A673 (cell line): ENCODE measurements at regions not wholly inside any gene's neighbourhood (a gene's known extent, or its start where the extent isn't known, plus 50 kb on each side); places are given as distances from the start of the nearest gene placed in this dataset.

Source experiments
- CTCF ChIP-seq: fragments of 300-800, 200-600 bp; sonication (generic); conservative IDR thresholded peaks from 2 replicates; pipeline ENCODE4 v1.5.1; 2017; ENCODE audit warnings: low read depth, mild to moderate bottlenecking, antibody characterized with exemption, low read length, moderate library complexity, mixed read lengths
- EZH2 ChIP-seq: fragments of 200-600 bp; sonication (generic); IDR thresholded peaks from 2 replicates; pipeline ENCODE4 v1.6.1; 2017; ENCODE audit warnings: borderline replicate concordance, low read depth, mild to moderate bottlenecking, mixed read lengths, antibody characterized with exemption, low read length; ENCODE audit not compliant: poor library complexity, severe bottlenecking

GRCh38 chr10:55742487-55742886, 618.6 kb downstream of the ZWINT start:
- TF ChIP-seq CTCF (no peak), EZH2 (no peak)
